NCI-H1092 treated with DMSO at 0.1 percent for 48 hours (cell line): ENCODE measurements at regions not wholly inside any gene's neighbourhood (a gene's known extent, or its start where the extent isn't known, plus 50 kb on each side); places are given as distances from the start of the nearest gene placed in this dataset.

Source experiments
- DNase-seq: peaks from one replicate; lab custom pipeline; 2025; lab: John Stamatoyannopoulos, UW

DNA sequence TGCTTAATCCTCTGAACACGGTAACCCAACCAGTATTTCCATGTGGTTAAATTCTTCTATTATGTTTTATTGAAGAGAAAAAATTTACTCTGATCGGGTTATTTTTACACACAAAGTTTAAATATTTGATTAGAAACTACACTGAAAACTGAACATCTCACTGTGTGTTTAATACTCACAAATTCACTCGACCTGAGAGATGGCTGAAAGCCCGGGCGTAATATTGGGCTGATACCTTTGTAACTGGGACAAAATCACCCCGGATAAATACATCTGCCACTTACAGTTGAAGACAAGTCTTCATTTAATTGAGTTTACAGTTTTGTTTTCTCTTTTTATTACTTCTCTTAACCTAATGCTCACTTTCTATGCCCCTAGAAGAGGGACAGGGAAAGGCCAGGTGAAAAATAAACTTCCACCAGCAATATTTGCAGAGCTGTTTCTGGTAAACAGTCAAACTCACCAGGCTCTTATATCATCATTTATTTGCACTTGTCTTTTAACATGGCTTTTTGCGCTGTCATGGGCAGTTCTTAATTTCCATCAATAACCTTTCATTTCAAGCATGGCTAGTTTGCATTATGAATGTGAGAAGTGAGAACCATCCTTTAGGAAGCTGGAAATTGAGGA is 145.6 kb upstream of the TMCO5A start:
- peak; percentile 42 for DNase-seq

- DNase-seq, result no peak
Observed at GRCh38 chr15:37789397-37789786, 145.0 kb upstream of the TMCO5A start.

- DNase-seq, result no peak
Observed at GRCh38 chr15:37789881-37790280, 144.6 kb upstream of the TMCO5A start.

- no peak for DNase-seq
Observed at GRCh38 chr15:37791693-37792092, 142.7 kb upstream of the TMCO5A start.

GRCh38 chr15:37792351-37792750 is 142.1 kb upstream of the TMCO5A start:
- DNase-seq, result no peak

DNA sequence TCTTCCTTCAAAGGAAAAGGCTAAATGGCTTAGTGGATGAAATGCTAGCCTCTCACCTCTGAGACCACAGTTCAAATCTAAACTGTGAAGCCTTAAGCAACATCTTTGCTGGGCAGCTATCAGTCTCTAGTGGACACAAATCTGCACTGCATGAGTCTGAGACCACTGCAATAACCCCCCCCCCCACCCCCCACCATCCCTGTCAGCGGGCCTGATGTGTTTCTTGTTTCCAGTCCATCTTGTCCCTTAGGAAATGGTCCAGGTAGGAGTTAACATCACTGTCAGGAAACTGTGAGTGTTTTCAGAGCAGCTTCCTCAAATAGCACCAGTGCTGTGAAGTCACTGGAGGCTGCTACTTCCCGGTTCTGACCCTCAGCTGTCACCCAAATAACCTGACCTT is 140.6 kb upstream of the TMCO5A start:
- DNase-seq, result no peak

- DNase-seq, result no peak
Observed at GRCh38 chr15:37794947-37795346, 139.5 kb upstream of the TMCO5A start.

DNA sequence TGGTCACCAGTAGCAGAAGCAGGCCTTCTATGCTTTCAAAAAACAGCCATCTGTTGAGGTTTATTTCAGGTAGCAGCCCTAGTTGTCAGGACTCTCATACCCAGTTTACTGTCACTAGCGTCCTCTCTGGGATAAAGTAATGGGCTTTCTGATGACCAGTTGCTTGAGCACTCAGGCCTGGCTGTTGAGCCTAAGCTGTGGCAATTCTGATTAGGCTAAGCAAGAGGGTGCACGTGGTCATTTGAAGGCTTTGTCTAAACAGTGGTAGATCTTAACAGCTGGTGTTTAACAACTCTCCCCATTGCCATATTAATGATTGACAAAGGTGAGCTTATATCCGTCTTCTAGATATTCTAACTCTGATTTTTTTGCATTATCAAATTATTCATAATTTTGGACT is 132.9 kb upstream of the TMCO5A start:
- DNase-seq, result no peak

DNA sequence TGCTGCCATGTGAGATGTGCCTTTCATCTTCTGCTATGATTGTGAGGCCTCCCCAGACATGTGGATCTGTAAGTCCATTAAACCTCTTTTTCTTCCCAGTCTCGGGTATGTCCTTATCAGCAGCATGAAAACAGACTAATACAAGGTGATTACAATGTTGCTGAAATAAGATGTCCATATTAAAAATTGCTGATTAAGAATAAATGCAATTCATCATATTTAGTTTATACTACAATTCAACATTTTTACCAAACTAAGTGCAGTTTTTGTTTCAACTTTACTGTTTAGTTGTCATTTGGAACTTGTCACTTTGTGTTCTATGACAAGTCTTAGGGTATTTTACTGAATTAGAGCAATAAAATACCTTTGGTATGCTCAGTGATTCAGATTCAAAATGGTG is 127.6 kb upstream of the TMCO5A start:
- DNase-seq, result no peak

DNA sequence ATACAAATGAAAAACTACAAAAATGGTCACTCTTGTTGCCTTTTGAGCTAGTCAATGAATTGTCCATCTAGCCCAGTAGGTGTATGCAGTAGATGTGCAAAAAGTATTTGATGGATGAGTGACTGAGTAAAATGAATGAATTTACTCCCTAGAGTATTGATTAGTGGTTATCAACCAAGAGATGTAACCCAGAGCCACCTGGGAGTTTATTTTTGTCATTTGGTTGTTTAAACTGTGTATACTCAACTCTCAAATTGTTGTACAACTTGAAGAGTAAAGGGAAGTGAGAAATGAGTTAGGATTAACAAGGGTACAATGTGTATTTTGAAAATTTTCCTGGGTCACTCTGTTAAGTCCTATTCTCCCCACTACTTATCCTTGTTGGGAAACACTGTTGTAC is 124.1 kb upstream of the TMCO5A start:
- DNase-seq, result no peak

DNA sequence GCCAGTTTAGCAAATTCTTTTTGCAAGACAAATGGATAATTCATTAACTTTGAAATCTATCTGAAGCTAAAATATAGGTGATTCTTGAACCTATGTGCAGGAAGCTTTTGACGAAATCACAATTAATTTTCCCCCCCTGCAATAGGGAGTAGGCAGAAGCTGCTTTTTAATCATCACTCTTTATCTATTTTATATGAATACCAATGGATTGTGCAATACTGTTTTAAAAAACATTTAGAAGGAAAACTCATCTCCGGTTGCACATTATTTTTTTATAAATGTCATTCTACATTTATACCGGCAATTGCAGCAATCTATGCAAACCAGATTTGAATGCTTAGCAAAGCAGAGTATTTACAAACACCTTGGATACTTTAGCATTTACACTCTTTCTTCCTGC is 121.1 kb upstream of the TMCO5A start:
- DNase-seq, result no peak

- DNase-seq, result no peak
Observed at GRCh38 chr15:37814847-37815515, 119.5 kb upstream of the TMCO5A start.

DNA sequence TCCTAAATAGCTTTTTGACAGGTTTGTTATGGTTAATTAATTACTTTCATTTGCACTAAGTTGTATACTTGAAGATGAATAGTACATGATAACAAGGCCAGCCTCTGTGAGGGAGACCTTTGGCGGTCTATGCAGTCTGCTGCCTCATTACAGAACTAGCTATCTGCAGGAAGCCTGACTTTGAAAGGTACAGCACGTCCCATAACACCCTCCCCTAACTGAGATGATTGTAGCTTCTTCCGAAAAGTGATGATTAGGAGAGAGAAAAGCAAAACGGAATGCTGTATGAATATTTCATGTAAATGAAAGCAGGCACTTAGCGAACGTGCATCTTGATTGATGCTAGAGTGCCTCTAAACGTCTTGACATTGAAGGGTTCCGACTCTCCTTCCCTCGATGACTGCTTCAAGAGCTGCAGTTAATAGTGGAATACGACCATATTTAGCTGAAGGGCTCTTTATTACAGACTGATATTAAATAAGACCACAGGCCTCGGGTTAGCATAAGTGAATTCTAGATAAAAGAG is 116.2 kb upstream of the TMCO5A start:
- DNase-seq, result no peak

DNA sequence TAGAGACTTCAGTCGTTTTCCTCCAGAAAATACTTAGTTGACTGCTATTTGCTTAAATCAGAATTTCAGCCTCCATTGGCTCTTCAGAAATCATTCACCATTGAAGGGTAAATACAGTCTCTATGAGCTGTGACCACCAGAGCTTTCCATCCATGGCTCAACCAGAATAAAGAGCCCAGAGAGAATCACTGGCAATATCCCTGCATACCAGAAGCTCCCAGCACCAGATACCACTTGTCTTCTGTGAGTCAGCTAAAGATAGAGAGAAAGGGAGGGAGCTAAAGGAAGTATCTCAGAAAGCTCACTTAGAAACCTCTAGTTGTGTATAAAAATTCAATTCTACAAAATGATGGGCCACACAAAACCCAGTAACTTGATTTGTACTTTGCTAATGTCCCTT is 115.2 kb upstream of the TMCO5A start:
- no peak for DNase-seq

- DNase-seq, result no peak
Observed at GRCh38 chr15:37820380-37821128, 113.9 kb upstream of the TMCO5A start.

DNA sequence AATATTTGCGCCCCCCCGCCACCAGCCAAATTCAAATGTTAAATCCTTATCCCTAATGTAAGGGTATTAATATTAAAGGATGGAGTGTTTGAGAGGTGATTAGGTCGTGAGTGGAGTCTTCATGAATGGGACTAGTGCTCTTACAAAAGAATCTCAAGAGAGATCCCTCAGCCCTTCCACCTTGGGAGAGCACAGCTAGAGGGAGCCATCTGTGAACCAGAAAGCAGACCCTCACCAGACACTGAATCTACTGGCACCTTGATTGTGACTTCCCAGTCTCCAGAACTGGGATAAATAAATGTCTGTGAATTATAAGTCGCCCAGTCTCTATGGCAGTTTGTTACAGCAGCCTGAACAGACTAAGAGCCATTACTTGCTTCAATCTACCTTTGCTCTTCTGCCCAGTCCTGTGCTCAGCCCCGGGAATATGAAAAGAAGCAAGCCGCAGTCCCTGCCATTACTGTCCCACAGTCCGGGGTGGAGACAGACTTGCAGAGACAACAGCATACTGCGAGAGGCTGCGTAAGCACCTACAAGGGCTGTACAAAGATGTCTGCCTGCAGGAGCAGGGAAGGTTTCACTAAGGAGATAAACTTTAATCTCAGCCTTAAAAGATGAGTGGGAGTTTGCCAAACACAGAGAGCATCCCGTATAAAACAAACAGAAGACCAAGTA is 110.7 kb upstream of the TMCO5A start:
- no peak for DNase-seq

GRCh38 chr15:37824717-37825382 is 109.6 kb upstream of the TMCO5A start:
- DNase-seq, result no peak

DNA sequence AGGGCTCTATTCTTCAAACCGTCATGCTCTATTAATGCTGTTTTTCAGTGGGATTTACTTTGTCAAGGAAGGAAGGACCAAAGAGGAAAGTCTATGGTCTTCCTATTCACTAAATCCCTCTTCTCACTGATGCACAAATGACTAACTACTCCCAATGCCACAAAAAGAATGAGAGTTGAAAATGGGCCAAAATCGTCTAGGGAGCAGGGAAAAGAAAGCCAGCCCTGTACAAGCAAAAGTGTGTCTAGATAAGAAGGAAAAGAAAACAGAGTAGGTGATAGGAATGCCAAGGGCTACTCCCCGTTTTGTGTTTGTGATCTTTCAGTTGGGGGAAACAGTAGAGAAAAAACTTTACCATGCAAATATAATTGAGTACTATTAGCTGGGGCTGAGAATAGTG is 97.2 kb upstream of the TMCO5A start:
- DNase-seq, result no peak

- no peak for DNase-seq
Observed at GRCh38 chr15:37847776-37848175, 86.7 kb upstream of the TMCO5A start.

- DNase-seq, result no peak
Observed at GRCh38 chr15:37856109-37856508, 78.3 kb upstream of the TMCO5A start.

DNA sequence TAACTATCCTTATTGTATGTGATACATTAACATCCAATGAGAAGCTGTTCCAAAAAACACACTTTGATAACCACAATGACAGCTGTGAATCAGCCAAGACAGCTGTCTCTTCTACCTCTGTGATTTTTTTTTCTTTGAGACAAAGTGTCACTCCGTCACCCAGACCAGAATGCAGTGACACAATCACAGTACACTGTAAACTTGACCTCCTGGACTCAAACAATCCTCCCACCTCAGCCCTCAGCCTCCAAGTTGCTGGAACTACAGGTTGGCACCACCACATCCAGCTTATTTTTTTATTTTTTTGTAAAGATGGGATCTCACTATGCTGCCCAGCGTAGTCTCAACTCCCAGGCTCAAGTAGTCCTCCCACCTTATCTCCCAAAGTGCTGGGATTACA is 73.5 kb upstream of the TMCO5A start:
- DNase-seq, result no peak

DNA sequence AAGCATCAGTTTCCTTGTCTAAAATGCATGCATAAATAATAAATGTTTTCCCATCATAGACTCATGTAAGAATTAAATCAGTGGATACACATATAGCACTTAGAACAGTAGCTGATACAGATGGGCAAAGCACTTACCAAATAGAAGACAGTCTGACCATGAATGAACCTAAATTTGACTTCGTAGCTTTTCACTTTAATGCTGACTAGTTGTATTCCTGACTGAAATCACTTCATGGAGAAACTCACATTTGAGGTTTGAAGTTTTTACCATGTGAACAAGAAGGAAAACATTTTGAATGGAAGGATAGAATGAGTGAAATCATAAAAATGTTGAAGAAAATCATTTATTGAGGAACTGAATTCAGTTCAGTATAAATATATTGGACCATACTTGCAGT is 68.8 kb upstream of the TMCO5A start:
- no peak for DNase-seq
